GM19351 (cell line): ENCODE measurements at regions not wholly inside any gene's neighbourhood (a gene's known extent, or its start where the extent isn't known, plus 50 kb on each side); places are given as distances from the start of the nearest gene placed in this dataset.
A peak's percentile ranks its signal among the peaks of the same experiment; 100 is the strongest.

Experiments used
- ATAC-seq: cut with Tn5 transposase; IDR thresholded peaks from one replicate; pipeline ENCODE4 v1.9.1; 2021; ENCODE audit warnings: mild to moderate bottlenecking, moderate library complexity; ENCODE audit not compliant: unreplicated experiment

GRCh38 chr12:125353871-125354270, 288.6 kb downstream of the AACS start:
- ATAC-seq, result no peak

DNA sequence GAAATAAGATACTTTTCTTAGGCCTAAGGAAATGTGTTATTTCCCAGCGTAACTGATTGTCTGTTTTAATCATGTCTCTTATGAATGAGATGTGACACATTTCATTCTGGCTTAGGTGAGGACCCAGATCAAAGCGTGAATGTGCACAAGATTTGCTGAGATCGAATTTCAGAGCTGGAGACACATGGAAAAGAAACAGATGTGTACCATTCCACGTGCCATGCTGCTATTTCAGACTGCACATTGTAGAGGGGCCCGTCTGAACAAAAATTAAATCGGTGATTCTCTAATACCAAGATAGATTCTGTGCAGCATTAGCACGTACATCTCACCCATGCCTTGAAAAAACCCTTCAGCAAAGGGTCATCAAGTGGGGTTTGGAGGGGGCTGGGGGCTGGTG, 290.4 kb downstream of the AACS start:
- ATAC-seq, result no peak

DNA sequence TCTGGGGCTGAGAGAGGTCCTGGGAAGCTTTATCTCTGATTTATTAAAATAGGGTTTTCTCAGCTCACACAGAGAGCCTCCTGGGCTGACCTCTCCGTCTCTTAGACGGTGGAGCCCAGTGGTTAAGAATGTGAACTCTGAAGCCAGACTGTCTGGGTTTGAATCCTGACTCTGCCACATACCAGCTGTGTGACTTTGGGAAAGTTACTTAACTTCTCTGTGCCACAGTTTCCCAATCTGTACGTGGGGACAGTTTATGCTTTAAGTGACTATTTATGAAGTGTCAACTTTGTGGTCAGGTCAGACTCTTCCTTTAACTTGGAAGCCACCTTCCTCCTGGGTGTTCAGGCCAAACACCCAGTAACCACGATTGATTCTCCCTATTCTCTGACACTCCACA, 290.9 kb downstream of the AACS start:
- no peak for ATAC-seq

- no peak for ATAC-seq
Observed at GRCh38 chr12:125357561-125357960, 292.3 kb downstream of the AACS start.

- ATAC-seq, result no peak
Observed at GRCh38 chr12:125360540-125360939, 295.3 kb downstream of the AACS start.

DNA sequence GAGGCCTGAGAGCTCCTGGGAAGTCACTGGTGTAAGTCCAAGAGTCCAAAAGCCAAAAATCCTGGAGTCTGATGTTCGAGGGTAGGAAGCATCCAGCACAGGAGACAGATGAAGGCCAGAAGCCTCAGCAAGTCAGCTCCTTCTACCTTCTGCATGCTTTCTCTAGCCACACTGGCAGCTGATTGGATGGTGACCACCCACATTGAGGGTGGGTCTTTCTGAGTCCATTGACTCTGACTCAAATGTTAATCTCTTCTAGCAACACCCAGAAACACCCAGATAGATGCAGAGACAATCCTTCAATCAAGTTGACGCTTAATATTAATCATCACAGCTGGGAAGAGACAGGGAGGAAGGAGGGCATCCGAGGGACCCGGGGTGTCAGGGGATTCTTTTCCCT, 305.8 kb downstream of the AACS start:
- no peak for ATAC-seq

DNA sequence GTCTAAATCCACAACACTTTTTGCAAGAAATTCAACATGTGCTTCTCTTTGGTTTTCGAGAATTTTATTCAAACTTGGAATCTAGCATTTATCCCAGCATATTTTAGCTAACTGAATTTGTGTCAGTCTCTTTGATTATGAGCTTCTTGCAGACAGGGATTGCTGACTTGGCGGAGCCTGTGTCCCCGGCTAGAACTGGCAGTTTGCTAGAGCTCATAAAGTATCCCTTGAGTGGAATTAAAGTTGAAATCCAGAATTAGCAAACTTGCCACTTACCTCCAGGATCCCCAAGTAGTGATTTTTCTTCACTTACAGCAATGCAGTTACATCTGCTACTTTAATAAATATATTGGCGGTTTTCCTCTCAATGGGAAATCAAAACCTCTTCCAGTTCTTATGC, 306.9 kb downstream of the AACS start:
- ATAC-seq, result no peak

DNA sequence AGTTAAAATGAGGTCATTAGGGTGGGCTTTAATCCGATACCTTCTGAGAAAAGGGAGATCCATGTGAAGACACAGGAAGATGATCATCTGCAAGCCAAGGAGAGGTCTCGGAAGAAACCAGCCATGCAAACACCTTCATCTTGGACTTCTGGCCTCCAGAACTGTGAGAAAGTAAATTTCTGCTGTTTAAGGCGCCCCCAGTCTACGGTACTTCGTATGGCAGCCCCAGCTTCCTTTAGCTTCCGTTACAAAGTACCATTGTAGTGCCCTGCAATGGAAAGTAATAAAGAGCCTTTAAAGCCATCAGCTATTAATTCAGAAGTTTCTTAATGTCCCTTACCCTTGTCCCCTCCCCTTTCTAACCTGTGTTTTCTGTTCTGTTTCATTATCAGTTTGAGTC, 308.1 kb downstream of the AACS start:
- no peak for ATAC-seq

- no peak for ATAC-seq
Observed at GRCh38 chr12:125376422-125376821, 311.2 kb downstream of the AACS start.

GRCh38 chr12:125377093-125377492, 311.9 kb downstream of the AACS start:
- ATAC-seq, result no peak

GRCh38 chr12:125381373-125381772, 316.1 kb downstream of the AACS start:
- ATAC-seq, result no peak

DNA sequence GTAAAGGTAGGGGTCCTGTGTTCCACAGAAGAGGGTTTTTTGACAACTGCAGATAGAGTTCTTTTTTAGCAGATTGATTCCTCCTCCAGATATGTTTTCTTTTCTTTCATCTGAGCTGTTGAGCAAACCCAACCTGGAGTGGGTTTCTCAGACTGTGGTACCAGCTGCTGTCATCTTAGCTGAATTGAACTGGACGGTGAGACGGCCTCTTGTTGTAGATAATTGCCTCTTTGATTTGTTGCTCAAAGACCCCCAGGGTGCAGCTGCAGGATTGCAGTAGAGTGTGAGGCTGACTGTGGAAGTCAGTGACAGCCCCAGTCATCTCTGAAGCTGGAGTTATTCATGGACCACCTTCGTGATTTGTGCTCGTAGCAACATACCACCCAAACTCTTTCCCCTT, 317.7 kb downstream of the AACS start:
- no peak for ATAC-seq

DNA sequence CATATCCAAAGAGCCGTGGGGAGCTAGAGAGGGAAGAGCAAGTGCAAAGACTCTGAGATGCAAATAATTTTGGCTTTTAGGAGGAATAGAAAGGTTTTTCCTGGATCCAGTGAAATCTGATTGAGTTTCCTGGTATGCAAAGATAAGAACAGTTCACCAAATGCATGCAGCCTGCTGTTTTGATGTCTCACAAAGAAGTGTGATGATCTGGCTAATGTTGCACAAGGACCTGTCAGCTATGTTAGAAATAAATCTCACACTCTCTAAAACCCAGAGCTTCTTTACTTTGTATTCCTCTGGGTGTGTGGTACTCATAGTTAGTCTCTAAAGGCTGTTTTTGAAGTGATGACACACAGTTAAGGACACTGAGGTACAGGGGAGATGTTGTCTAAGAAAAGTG, 321.4 kb downstream of the AACS start:
- ATAC-seq, result no peak

- no peak for ATAC-seq
Observed at GRCh38 chr12:125387206-125387605, 322.0 kb downstream of the AACS start.

DNA sequence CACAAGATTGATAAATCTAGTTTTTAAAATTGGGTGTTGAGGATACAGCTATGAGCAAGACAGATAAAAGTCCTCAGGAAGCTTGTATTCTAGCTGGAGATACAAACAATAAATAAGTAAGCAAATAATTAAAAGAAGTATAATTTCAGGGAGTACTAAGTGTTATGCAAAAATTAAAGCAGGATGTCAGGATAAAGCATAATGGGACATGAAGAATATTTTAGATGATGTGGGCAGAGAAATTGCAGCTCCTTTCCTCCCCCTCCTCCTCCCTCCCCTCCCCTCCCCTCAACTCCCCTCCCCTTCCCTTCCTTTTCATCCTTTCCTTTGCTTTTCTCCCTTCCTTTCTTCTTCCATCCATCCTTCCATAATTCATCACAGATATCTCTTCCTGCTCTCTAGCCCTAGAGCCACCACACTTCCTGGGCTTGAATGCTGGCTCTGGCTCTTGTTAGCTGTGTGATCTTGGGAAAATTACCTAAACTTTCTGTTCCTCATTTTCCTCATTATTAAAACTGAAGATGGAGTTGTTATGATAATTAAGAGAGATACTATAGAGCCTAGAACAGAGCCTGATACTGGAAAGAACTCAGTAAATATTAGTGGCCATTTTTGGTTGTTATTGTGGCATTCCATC, 323.9 kb downstream of the AACS start:
- ATAC-seq, result no peak

DNA sequence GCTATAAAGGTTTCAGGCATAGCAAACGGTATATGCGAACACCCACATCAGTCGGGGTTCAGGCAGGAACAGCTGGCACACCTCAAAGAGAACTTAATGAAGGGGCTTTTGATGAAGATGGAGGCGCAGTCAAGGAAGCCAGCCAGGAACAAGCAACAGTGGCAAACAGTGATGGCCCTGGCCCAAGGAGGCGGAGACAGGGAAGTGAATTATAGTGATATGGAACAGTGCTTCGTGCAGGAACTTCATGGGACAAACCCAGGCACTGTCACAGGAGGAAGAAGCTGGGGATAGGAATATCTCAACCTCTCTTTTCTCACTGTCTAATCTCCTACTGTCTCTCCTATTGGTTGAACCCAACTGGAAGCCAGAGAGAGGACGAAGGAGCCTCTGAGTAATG, 328.3 kb downstream of the AACS start:
- ATAC-seq, result no peak

- ATAC-seq, result no peak
Observed at GRCh38 chr12:125395583-125396215, 330.5 kb downstream of the AACS start.

DNA sequence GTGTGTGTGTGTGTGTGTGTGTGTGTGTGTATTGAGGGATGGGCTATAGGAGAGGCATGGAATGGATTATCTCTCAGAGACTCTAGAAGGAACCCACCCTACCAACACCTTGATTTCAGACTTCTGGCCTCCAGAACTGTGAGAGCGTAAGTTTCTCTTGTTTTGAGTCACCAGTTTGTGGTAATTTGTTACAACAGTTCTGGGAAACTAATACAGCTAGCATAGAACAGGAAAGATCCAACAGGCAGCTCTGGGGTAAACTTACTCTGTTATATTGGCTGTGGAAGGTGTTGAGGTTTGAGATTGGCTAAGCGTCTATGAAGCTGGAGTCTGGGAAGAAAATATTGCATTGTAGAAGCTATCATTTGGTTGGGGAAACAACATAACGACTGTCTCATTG, 334.3 kb downstream of the AACS start:
- ATAC-seq, result peak; percentile 48

GRCh38 chr12:125402874-125403789, 337.9 kb downstream of the AACS start:
- ATAC-seq, result no peak

DNA sequence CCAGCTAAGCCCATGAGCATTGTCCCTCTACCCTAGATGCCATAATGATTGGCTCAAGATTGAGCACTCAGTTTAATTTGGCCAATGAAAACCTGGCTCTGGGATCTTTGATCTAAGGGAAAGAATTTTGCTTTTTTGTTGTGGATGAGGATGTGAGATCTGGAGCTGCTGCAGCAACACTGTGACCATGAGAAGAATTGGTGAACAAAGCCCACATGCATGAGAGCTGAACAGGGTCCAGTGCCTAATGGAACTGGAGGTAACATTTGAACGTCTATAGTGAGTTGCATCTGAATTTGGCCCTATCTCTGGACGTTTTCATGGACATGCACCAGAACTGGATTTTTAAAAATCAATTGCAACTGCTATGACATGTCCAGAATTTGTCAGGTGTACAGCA, 338.6 kb downstream of the AACS start:
- ATAC-seq, result no peak

- peak; percentile 83 for ATAC-seq
Observed at GRCh38 chr12:125406131-125406530, 340.9 kb downstream of the AACS start.

DNA sequence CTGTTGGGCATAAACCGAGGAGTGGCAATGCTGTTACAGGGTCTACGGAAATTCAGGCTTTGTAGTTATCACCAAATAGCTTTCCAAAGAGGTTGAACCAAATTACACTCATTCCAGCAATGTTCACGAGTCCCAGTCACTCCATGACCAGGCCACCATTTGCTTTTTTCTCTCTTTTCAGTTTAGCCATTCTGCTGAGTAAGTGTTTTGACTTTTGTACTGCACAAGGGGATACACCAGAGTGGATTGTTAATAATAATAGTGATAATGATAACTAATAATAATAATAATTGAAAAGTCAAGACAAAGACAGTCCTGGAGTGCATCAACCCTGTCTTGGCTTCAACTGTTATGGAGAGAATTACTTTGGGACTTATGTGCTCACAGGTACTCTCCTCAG, 343.5 kb downstream of the AACS start:
- no peak for ATAC-seq
